RPMI8226 (cell line): ENCODE measurements at regions not wholly inside any gene's neighbourhood (a gene's known extent, or its start where the extent isn't known, plus 50 kb on each side); places are given as distances from the start of the nearest gene placed in this dataset.
"Not testable (repeated sequence)": the region's sequence is repeated elsewhere in the genome, so short reads cannot be mapped to it uniquely, and the experiment has no call there.

ENCODE experiments used
- DNase-seq: peaks from one replicate; pipeline ENCODE4 v3.0.0-alpha.2; 2015

GRCh38 chrX:41009850-41010846, 75.1 kb upstream of the USP9X start:
- DNase-seq: peak; percentile 28

GRCh38 chrX:41014776-41015360, 70.4 kb upstream of the USP9X start:
- no peak for DNase-seq

DNA sequence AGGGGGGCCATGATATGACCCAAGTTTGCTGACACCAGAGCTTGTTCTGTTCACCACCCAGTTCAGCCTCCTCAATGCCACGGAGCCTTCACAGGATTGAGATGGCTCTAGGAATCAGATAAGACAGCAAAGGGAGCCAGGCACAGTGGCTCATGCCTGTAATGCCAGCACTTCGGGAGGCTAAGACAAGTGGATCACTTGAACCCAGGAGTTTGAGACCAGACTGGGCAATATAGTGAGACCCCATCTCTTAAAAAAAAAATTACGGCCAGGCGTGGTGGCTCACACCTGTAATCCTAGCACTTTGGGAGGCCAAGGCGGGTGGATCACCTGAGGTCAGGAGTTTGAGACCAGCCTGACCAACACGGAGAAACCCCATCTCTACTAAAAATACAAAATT, 67.5 kb upstream of the USP9X start:
- DNase-seq: not testable (repeated sequence)

DNA sequence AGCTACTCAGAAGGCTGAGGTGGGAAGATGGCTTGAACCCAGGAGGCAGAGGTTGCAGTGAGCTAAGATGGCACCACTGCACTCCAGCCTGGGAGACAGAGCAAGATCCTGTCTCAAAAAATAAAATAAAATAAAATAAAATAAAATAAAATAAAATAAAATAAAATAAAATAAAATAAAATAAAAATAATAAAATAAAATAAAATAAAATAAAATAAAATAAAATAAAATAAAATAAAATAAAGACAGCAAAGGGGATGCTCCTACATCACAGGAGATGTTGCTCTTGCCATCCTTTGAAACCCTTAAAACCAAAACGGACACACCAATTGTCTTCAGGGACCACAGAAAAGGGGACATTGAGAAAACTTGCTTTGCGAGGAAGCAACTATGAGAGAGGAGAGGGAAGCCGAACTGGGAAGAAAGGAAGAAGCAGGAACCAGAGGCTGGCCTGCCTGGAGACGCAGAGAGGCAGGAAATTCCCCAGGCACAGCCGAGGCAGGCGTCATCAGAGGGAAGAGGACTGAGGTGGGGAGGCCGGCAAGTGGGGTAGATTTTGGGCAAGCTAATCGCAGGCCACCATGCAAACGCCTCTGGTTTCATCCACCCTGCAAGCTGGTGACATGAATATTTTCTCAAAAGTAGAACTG, 66.7 kb upstream of the USP9X start:
- not testable (repeated sequence) for DNase-seq

- no peak for DNase-seq
Observed at GRCh38 chrX:41019041-41019392, 66.2 kb upstream of the USP9X start.

- no peak for DNase-seq
Observed at GRCh38 chrX:41022566-41022965, 62.7 kb upstream of the USP9X start.

DNA sequence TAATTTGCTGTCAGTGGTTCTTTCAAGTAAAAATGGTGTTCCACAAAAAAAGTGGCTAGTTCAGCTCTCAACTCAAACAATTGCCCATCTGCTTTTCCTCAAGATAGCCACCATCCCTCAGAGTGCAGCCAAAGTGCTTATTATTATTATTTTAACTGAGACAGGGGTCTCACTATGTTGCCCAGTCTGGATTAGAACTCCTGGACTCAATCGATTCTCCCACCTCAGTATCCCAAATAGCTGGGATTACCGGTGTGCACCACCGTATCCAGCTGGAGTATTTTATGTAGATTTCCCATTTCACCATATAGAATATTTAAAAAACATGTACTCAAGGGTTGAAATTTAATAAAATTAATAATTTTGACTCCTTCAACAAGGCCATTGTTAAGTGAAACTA, 62.1 kb upstream of the USP9X start:
- no peak for DNase-seq

- DNase-seq: not testable (repeated sequence)
Observed at GRCh38 chrX:41024335-41024734, 60.9 kb upstream of the USP9X start.

DNA sequence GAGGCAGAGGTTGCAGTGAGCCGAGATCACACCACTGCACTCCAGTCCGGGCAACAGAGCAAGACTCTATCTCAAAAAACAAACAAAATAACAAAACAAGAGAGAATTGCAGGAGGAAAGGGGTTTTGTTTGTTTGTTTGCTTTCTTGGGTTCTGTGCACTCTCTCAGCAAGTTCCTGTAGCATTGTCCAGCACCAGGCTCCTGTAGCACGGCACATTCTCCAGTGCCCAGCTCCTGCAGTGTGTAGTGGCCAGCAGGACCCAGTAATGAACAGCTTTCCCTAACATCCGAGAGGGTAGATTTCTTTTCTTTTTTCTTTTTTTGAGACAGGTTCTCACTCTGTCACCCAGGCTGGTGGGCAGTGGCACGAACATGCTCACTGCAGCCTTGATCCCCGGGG, 60.5 kb upstream of the USP9X start:
- no peak for DNase-seq

GRCh38 chrX:41025926-41026701, 59.1 kb upstream of the USP9X start:
- no peak for DNase-seq

GRCh38 chrX:41026702-41027078, 58.6 kb upstream of the USP9X start:
- no peak for DNase-seq

- no peak for DNase-seq
Observed at GRCh38 chrX:41029332-41029731, 55.9 kb upstream of the USP9X start.

- DNase-seq: no peak
Observed at GRCh38 chrX:41031256-41031967, 53.8 kb upstream of the USP9X start.

GRCh38 chrX:41033299-41033698, 51.9 kb upstream of the USP9X start:
- DNase-seq: no peak

DNA sequence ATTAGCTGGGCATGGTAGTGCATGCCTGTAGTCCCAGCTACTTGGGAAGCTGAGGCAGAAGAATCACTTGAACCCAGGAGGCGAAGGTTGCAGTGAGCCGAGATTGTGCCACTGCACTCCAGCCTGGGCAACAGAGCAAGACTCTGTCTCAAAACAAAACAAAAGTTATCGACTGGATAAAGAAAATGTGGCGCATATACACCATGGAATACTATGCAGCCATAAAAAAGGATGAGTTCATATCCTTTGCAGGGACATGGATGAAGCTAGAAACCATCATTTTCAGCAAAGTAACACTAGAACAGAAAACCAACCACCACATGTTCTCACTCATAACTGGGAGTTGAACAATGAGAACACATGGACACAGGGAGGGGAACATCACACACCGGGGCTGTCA, 50.3 kb upstream of the USP9X start:
- DNase-seq: not testable (repeated sequence)
